ENCODE measurements at regions not wholly inside any gene's neighbourhood (a gene's known extent, or its start where the extent isn't known, plus 50 kb on each side); places are given as distances from the start of the nearest gene placed in this dataset.

- TF ChIP-seq, protein P1, sequence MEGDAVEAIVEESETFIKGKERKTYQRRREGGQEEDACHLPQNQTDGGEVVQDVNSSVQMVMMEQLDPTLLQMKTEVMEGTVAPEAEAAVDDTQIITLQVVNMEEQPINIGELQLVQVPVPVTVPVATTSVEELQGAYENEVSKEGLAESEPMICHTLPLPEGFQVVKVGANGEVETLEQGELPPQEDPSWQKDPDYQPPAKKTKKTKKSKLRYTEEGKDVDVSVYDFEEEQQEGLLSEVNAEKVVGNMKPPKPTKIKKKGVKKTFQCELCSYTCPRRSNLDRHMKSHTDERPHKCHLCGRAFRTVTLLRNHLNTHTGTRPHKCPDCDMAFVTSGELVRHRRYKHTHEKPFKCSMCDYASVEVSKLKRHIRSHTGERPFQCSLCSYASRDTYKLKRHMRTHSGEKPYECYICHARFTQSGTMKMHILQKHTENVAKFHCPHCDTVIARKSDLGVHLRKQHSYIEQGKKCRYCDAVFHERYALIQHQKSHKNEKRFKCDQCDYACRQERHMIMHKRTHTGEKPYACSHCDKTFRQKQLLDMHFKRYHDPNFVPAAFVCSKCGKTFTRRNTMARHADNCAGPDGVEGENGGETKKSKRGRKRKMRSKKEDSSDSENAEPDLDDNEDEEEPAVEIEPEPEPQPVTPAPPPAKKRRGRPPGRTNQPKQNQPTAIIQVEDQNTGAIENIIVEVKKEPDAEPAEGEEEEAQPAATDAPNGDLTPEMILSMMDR (IDR thresholded peaks at IDR 0.05; ENCODE audit: low read depth, low read length), result no peak
- no peak for TF ChIP-seq MAX (IDR thresholded peaks at IDR 0.05; ENCODE audit: low read depth, low read length)
These were observed 609.5 kb upstream of the VRK2 start for GRCh38 chr2:57437077-57437476.

Measured in NB4 (cell line).